SU-DHL-6 (cell line): ENCODE measurements at regions not wholly inside any gene's neighbourhood (a gene's known extent, or its start where the extent isn't known, plus 50 kb on each side); places are given as distances from the start of the nearest gene placed in this dataset.

Experiments
- EZH2phosphoT487 ChIP-seq: fragments of 200-600 bp; sonication (generic), shearing (Covaris generic); conservative IDR thresholded peaks from 2 replicates; pipeline ENCODE4 v1.6.1; 2018; ENCODE audit warnings: mild to moderate bottlenecking, antibody characterized with exemption, low read length, moderate library complexity, mixed read lengths
- TF ChIP-seq, protein P1 (sequence below): fragments of 200-600 bp; sonication (generic); IDR thresholded peaks from one replicate; pipeline ENCODE4 v1.5.1; 2017; ENCODE audit warnings: antibody characterized with exemption, mild to moderate bottlenecking, low read length, moderate library complexity; ENCODE audit not compliant: insufficient read depth, poor library complexity, severe bottlenecking

DNA sequence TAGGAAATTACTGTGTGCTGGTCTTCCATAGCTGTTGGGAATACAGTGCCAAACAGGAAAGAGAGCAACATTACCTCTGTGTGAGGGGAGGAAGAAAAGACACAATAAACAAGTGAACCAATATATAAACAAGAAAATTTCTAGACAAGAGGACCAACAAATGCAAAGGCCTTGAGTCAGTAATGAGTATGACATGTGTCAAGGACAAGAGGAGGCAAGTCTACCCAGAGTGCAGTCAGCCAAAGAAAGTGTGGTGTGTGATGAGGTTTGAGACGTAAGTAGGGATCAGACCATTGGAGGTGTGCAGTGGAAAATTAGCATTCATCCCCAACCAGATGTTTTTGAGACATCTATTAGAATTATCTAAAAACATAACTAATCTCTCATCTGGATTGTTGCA, 69.5 kb upstream of the CDH6 start:
- TF ChIP-seq, protein P1, sequence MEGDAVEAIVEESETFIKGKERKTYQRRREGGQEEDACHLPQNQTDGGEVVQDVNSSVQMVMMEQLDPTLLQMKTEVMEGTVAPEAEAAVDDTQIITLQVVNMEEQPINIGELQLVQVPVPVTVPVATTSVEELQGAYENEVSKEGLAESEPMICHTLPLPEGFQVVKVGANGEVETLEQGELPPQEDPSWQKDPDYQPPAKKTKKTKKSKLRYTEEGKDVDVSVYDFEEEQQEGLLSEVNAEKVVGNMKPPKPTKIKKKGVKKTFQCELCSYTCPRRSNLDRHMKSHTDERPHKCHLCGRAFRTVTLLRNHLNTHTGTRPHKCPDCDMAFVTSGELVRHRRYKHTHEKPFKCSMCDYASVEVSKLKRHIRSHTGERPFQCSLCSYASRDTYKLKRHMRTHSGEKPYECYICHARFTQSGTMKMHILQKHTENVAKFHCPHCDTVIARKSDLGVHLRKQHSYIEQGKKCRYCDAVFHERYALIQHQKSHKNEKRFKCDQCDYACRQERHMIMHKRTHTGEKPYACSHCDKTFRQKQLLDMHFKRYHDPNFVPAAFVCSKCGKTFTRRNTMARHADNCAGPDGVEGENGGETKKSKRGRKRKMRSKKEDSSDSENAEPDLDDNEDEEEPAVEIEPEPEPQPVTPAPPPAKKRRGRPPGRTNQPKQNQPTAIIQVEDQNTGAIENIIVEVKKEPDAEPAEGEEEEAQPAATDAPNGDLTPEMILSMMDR: no peak
- TF ChIP-seq EZH2phosphoT487: no peak
